Inflammatory macrophage (primary cell): ENCODE measurements at regions not wholly inside any gene's neighbourhood (a gene's known extent, or its start where the extent isn't known, plus 50 kb on each side); places are given as distances from the start of the nearest gene placed in this dataset.

ENCODE experiments used
- DNase-seq, 2 donors: peaks; one replicate each; pipeline ENCODE4 v3.0.0-alpha.2; 2020 to 2022

DNA sequence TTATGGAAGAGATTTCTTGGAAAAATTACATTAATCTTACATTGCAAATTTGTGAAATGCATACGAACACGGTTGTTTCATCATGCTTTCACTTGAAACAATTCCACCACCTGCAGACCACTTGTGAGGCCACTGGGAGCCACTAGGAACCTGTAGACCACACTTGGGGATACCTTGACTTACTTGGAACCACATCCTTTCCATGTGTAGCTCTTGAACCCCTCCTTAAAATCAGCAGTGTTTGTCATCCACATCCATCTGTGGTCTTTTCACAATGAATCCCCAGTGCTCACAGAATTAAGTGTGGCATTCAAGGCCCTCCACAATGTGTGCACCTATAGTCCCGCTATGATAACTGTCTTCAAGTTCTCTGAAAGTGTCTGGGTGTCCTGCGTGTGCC, 350.9 kb downstream of the MYCN start:
- DNase-seq = no peak

DNA sequence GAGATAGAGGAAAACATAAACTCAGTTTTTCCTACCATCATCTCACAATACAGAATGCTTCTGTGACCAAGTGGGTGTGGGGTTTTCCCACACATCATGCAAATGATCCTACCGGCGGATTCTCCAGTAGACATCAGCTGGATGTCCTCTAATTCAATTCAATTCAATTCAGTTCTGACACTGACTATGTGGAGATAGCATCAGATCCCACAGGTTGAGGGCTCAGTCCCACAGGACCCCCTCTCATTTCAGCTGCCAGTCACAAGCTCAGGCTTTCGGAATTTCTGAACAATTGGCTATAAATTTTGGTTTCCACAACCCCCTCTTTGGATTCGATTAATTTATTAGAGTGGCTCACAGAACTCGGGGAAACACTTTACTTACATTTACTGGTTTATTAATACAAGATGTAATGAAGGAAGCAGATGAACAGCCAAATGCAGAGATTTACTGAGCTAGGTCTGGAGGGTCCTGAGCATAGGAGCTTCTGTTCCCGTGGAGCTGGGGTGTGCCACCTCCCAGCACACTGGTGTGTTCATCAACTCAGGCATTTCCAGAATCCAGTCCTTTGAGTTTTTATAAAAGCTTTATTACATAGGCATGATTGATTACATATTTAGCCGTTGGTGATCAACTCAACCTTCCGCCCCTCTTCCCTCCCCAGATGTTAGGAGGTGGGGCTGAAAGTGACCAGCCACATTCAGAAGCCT, 350.1 kb downstream of the MYCN start:
- DNase-seq = no peak

GRCh38 chr2:16288371-16289112, 348.2 kb downstream of the MYCN start:
- DNase-seq = no peak

- no peak for DNase-seq
Observed at GRCh38 chr2:16287831-16288230, 347.5 kb downstream of the MYCN start.

- DNase-seq = no peak
Observed at GRCh38 chr2:16287281-16287680, 346.9 kb downstream of the MYCN start.

GRCh38 chr2:16285813-16286510, 345.6 kb downstream of the MYCN start:
- no peak for DNase-seq

DNA sequence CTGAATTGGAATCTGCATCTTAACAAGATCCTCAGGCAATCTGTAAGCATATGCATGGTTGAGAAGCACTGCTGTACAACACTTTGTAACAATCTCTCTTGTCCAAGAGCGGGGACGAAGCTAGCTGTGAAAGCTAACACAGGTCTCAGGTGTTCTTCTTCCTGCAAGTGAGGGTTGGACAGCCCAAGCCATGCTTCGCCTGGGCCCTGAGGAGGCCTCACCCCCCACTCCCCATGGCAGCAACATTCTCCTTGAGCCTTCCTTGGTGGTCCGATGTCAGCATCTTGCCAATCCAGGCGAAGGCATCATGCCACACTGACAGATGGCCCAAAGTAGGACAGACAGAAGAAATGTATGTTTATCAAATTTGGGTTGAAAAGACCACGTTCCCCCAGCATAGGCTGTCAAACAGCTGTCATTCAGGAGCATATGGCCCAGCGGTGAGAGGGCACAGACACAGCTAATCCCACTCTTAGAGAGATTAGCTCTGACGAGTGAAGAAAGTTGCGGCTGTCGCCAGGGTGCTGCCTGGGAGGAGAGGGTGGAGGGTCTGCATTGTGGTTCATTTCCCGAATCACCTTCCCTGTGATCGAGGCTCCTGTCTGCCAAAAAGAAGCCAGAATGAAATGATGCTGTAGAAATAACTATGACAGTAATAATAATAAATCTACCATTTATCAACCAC, 344.7 kb downstream of the MYCN start:
- DNase-seq = no peak

DNA sequence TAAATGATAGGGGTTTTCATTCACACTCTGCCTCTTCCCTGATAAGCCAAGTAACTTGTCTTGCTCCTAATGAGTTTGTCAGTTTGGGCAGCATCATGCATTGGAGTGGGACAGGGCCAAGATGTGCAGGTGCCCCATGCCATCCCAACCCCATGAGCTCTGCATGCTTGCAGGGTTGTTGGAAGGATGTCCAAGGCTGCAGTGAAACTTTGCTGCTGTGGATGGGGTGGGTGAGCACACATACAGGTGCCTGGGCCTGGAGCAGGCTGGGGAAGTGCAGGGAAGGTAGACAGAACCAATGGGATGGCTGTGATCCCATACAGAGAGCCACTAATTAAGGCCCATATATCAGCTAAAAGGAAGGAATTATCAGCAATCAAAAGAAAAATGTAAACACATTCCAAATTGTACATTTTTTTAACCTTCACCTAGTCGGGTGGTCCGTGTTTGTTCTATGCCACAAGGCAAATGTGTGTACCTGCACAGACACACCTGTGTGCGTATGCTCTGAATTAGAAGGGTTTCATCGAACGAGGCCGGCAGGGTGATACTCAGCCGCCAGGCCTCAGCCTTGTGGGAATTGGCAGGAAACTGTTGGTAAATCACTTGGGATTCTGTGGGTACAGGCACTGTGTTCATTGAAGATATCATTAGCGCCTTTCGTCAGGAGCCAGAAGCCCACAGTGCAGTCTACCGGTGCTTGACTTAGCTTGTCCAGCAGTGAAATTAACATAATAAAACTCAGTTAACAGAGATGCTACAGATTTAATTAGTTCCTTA, 342.9 kb downstream of the MYCN start:
- no peak for DNase-seq

DNA sequence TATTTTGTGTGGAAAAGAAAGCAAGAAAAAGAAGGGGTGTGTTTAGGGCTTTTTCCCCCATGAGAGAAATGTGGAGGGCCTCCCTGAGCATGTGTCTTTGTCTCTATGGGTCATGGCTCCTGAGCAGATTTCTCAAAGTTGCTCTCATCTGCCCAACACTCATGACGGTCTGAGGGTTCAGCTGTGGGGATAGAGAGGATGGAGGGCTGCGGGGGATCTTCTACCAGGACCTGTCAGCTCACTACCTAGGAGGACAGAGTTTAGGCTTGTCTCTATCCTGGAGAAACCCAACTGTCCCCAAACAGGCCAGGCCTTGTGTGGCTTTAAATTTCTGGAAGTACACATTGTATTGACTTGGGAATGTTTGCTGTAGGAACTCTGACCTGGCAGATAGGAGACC, 342.2 kb downstream of the MYCN start:
- DNase-seq = no peak

DNA sequence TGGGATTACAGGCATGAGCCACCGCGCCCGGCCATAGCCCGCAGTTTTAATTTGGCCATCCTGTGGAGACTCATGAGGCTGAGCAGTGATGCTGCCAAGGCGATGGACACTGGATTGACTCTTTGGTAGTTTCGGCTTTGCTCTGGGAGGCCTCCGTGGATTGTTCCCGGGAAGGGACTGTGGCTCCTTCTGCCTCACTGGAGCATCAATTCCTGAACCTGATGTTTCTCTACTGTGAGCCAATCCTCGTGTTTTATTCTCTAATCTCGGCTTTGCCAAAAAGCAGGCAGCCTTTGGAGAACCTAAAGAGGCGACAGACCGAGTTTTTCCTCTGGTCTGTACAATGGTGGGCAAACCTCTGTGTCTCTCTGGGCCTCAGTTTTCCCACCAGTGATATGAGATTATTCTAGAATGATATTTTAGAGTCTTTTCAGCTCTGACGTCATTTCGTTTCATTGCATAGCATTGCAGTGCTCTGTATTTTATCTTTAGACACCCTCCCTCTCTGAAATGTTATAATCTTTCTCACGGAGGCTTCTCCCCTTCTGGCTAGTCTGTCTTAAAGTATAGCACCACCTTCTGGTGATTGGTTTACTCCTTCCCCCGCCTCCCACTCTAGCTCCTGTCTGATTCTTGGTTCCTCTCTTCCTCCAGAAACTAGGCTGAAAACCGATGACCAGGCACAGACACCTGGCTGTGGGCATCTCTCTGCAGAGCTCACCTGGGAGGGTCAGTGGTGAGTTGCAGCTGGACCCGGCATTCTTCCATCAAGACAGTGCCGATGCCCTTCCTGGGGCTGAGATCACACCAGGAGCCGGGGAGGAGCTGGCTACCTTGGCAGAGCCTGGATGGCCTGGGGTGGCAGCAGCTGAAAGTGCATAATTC, 341.3 kb downstream of the MYCN start:
- DNase-seq = peak; percentile 17 to 44

- no peak for DNase-seq
Observed at GRCh38 chr2:16280081-16280480, 339.7 kb downstream of the MYCN start.

DNA sequence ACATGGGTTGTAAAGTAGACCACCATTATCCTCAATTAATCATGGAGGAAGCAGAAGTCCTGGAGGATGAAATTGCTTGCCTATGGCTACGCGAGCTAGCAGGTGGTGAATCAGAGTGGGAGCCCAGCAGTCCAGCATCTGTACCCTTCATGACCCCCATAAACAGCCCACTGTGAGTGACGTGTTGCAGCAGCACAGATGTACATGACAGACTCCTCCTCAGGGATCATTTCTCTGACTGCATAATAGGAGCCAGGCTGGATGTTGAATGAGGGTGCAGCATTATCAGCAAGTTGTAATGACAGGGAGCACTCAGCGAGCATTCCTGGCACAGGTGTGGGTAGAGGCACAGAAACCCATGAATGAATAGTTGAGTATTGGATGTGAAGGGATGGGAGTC, 339.3 kb downstream of the MYCN start:
- DNase-seq = no peak

DNA sequence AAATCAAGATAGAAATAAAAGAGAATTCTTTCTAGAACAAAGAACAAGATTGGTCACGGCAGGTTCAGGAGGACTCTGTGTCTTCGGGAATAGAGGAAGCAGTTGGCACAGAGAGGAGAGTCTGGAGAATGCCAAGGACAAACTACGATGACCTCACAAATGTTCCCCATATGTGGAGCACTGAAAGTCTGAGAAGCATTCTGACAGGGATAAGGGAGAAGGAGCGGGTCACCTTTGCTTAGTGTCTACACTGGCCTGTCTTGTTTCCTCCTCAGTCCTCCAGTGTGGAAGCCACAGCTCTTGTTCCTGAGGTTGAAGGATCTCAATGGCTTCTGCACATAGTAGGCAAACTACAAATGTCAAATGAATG, 338.8 kb downstream of the MYCN start:
- DNase-seq = no peak

- no peak for DNase-seq
Observed at GRCh38 chr2:16278421-16279200, 338.3 kb downstream of the MYCN start.

- no peak for DNase-seq
Observed at GRCh38 chr2:16277117-16277516, 336.8 kb downstream of the MYCN start.

- DNase-seq = no peak
Observed at GRCh38 chr2:16275661-16276060, 335.3 kb downstream of the MYCN start.

DNA sequence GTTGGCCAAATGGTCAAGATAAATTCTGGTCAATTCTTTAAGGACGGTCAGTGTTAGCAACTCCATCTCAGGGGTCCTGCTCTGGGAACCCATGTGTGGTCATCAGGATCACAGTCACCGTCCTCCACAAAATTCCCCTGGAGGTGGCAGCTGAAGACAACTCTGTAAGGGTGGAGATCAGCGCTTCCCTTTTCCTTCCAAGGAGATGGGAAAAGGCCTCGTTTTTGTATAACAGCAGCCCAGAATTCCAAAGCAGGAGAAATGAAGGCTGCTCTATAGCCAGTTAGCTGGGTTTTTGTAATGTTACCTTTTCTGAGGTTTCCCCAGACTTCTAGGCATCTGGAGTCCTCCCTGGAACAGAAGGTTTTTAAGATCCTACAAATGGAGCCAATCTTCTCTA, 334.8 kb downstream of the MYCN start:
- no peak for DNase-seq

DNA sequence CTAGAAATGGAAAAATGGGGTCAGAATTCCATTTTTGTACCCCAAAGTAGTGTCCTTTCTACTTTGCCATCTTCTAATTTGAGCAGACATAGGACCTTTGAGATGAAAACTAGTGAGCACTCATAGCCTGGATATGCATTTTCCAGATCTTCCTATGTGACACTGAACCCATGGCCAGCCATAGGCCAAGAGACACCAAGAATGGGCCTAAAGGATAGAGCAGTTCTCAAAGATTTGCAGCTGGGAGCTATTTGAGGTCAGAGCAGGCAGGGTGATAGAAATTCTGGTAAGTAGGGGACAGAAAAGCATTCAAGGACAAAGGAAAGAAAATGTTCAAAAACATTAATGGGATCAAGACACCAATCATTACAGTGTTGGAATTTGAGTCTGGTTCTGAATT, 332.8 kb downstream of the MYCN start:
- no peak for DNase-seq

DNA sequence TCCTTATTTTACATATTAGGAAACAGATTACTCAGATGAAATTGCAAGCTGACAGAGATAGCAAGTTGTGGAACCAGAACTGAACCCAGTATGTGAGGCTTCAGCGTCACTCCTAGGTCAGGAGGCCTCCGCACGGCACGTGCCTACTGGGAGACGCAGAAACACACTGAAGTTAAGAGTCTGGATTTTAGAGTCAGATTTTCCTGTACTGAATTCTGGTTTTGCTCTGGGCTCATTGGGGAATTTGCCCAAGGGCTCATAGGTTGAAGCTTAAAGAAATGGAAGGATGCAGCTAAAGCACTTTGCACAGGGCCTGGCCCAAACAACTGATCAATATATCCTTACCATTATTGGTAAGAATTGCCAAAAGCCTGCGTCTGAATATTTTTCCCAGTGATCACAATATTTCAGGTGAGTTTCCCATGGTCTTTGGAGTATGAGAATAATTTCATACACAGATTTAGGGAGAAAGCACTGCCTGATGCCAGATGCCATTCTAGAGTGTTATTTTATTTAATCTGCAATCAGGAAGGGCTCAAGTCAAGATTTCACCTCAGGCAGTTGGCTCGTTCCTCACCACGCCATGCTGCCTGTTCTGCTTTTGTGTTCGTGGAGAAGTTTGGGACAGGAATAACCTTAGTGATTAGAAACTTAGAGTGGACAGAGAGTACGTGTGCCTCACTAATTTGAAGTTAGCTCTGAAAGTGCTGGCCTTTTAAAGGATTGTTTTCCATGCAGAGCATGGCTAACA, 331.9 kb downstream of the MYCN start:
- DNase-seq = no peak
